OCI-LY3 (cell line): ENCODE measurements at regions not wholly inside any gene's neighbourhood (a gene's known extent, or its start where the extent isn't known, plus 50 kb on each side); places are given as distances from the start of the nearest gene placed in this dataset.

Experiments used
- CTCF ChIP-seq: fragments of 200-600, 300-600 bp; sonication (generic); IDR thresholded peaks from 2 replicates; pipeline ENCODE4 v1.5.1; 2014; ENCODE audit warnings: antibody characterized with exemption, low read length, low read depth
- EZH2phosphoT487 ChIP-seq: fragments of 200-600 bp; shearing (Covaris generic); IDR thresholded peaks from 2 replicates; pipeline ENCODE4 v1.6.1; 2018; ENCODE audit warnings: antibody characterized with exemption, mixed run types, low read depth

- TF ChIP-seq CTCF (no peak), EZH2phosphoT487 (no peak)
These were observed 677.0 kb downstream of the NYAP2 start for GRCh38 chr2:226076529-226076928.
